ENCODE measurements at regions not wholly inside any gene's neighbourhood (a gene's known extent, or its start where the extent isn't known, plus 50 kb on each side); places are given as distances from the start of the nearest gene placed in this dataset.
"Not testable (repeated sequence)": the region's sequence is repeated elsewhere in the genome, so short reads cannot be mapped to it uniquely, and the experiment has no call there.

GRCh38 chr7:121623130-121623872 lies 227.2 kb upstream of the FAM3C start:
- ChIA-PET CTCF (interaction anchor here (0.6 kb wide), 1 partner anchor 293 kb away, joined by 5 read pairs; no protein-coding TSS in a partner anchor), POLR2A (no interaction called here)

DNA sequence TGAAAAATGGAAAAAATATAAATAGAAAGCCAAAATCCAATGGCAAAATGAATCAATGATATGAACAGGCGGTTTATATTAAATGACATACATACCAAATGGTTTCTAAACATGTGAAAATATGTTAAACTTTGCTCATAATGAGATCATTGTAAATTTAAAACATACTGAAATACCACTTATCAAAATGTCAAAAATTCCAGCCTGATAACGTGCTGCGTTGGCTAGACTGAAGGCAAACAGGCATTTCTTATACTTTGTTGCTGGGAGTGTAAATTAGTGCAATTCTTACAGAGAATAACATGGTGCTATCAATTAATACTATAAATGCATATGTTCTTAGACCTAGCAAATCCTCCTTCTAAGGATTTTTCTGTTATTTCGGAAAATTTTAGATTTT lies 225.8 kb upstream of the FAM3C start:
- CTCF ChIA-PET: no interaction called here
- POLR2A ChIA-PET: no interaction called here

DNA sequence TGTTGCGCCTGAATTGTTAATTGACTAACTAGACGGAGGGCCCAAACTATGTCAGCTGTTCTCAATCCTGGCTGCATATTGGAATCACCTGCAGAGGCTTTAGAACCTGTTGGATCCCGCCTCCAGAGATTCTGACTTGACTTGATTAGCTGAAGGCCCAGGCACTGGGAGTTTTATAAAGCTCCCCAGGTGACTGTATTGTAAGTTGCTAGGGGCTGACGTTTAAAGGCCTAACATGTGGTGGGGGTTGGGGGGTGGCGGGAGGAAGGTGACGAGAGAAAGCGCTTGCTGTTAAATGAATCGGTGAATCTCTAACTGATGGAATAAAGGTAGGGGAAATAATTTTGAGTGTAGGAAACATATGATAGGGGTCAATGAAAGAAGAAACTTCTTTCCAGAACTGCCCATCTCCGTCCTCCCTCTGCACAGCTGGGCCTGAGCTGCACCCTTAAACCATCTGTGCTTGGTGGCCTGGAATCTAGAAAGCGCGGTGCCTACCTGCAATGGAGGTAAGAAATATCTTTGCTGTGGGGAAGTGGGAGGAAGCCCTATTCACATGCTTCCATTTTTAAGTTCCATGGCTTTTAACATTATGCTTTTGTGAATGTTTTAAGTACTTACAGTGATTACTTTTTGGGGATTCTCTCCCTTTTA lies 225.0 kb upstream of the FAM3C start:
- ChIA-PET POLR2A (no interaction called here), CTCF (no interaction called here)

- POLR2A ChIA-PET: no interaction called here
- CTCF ChIA-PET: no interaction called here
Measured at GRCh38 chr7:121620206-121620605, 224.1 kb upstream of the FAM3C start.

DNA sequence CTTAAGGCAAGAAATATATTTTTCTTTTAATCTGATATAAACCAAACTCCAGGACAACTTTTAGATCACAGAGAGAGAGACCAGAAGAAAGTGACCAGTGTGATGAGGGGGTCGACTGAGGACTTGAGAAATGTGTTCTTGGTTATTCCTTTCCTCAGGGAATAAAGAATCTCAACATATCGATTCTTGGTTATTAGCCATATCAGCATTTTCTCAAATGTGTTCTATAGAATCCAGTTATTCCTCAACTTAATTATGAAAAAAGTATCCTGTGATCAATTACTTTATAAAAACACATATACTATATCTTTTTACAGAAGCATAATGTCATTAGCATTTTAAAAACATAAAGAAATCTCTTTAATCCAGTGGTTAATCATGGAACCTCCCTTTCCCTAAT lies 222.1 kb upstream of the FAM3C start:
- ChIA-PET CTCF (no interaction called here), POLR2A (no interaction called here)

GRCh38 chr7:121610243-121610642 lies 214.1 kb upstream of the FAM3C start:
- CTCF ChIA-PET: no interaction called here
- POLR2A ChIA-PET: no interaction called here

GRCh38 chr7:121609208-121609607 lies 213.1 kb upstream of the FAM3C start:
- POLR2A ChIA-PET: no interaction called here
- CTCF ChIA-PET: no interaction called here

- POLR2A ChIA-PET: no interaction called here
- CTCF ChIA-PET: no interaction called here
Measured at GRCh38 chr7:121608785-121609184, 212.7 kb upstream of the FAM3C start.

- POLR2A ChIA-PET, CTCF ChIA-PET: not testable (repeated sequence)
Measured at GRCh38 chr7:121608183-121608582, 212.1 kb upstream of the FAM3C start.

GRCh38 chr7:121605317-121605680 lies 209.2 kb upstream of the FAM3C start:
- ChIA-PET POLR2A (no interaction called here), CTCF (no interaction called here)

GRCh38 chr7:121604627-121605316 lies 208.7 kb upstream of the FAM3C start:
- POLR2A ChIA-PET: no interaction called here
- CTCF ChIA-PET: no interaction called here

GRCh38 chr7:121603886-121604285 lies 207.8 kb upstream of the FAM3C start:
- ChIA-PET POLR2A (no interaction called here), CTCF (no interaction called here)

DNA sequence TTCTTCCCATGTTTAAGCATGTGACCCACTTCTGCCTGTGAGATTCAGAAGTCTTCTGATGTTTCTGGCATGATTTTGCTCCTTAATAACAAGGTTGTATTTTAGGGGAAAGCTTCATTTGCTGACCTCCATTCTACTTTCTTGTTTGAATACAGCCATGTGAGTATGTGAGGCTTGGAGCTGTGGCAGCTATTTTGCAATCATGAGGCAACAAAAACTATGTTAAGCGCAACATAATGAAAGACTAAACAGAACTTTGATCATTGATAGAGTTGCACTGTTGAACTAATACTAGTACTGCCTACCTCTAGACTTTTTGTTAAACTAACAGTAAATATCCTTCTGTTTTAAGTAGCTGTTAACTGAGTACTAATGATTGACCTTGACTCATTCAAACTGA lies 203.8 kb upstream of the FAM3C start:
- ChIA-PET CTCF (no interaction called here), POLR2A (no interaction called here)

GRCh38 chr7:121595758-121596696 lies 199.9 kb upstream of the FAM3C start:
- POLR2A ChIA-PET: no interaction called here
- CTCF ChIA-PET: no interaction called here

DNA sequence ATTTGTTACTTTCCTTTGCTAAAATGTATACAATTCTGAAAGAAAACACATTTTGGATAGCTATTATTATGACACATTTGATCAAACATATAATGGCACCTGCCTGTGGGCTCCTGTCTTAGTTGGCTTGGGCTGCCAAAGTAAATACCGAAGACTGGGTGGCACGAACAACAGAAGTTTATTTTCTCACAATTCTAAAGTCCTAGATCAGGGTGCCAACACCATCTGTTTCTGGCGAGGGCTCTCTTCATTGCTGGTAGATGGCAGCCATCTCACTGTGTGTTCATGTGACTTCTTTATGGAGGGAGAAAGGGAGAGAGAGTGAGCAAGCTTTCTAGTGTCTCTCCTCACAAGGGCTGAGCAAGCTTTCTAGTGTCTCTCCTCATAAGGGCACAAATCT lies 195.8 kb upstream of the FAM3C start:
- CTCF ChIA-PET: no interaction called here

GRCh38 chr7:121587435-121587834 lies 191.3 kb upstream of the FAM3C start:
- CTCF ChIA-PET: no interaction called here
- POLR2A ChIA-PET: no interaction called here

More for the DNA sequence above, 195.8 kb upstream of the FAM3C start:
- POLR2A ChIA-PET: no interaction called here

DNA sequence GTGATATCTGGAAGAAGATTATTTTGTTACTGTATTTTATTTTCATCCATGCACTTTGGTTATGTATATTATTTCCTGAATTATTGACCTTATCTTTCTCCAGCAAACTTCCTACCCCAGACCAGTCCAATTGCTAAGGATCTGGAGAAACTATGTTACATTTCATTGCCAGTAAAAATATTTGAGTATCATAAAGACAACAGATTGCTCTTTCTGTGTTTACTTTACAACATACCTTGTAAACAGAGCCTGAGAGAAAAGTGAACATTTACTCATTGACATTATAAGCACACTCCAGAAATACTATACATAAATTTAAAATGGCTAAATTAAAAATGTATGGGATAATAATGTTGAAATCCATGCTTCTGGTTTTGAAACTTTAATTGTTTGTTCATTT lies 186.2 kb upstream of the FAM3C start:
- CTCF ChIA-PET: no interaction called here

GRCh38 chr7:121579639-121580038 lies 183.5 kb upstream of the FAM3C start:
- ChIA-PET CTCF (no interaction called here), POLR2A (no interaction called here)

More for the DNA sequence above, 186.2 kb upstream of the FAM3C start:
- POLR2A ChIA-PET: no interaction called here

GRCh38 chr7:121578669-121579068 lies 182.6 kb upstream of the FAM3C start:
- POLR2A ChIA-PET: no interaction called here
- CTCF ChIA-PET: no interaction called here

- ChIA-PET CTCF (interaction anchor here (0.6 kb wide), 1 partner anchor 462 kb away, joined by 4 read pairs; no protein-coding TSS in a partner anchor), POLR2A (no interaction called here)
Measured at GRCh38 chr7:121576148-121576917, 180.2 kb upstream of the FAM3C start.

All from activated CD8-positive, alpha-beta memory T cell treated with anti-CD3 and anti-CD28 coated beads for 36 hours (primary cell).